Thoracic aorta (tissue), 2 donors: ENCODE measurements at regions not wholly inside any gene's neighbourhood (a gene's known extent, or its start where the extent isn't known, plus 50 kb on each side); places are given as distances from the start of the nearest gene placed in this dataset.

Experiments
- ATAC-seq: fragments of 150-250 bp; one replicate; pipeline ENCODE4 v1.8.0; 2017; ENCODE audit warnings: low read depth; ENCODE audit not compliant: insufficient number of reproducible peaks, low FRiP score
- DNase-seq: peaks from one replicate; pipeline ENCODE4 v3.0.0-alpha.2; 2020; ENCODE audit warnings: low spot score
- H3K27ac ChIP-seq, 2 donors: fragments of 200-600 bp; sonication (generic); 1 replicate in 1 of 2; 2 replicates in 1 of 2; pipeline ENCODE4 v1.5.1; 2016; ENCODE audit warnings: mild to moderate bottlenecking in 2 of 2, moderate library complexity in 2 of 2
- H3K27me3 ChIP-seq: fragments of 200-600 bp; sonication (generic); replicated peaks from 2 replicates; pipeline ENCODE4 v1.6.0; 2016; ENCODE audit warnings: mild to moderate bottlenecking; ENCODE audit not compliant: insufficient read depth
- H3K36me3 ChIP-seq: fragments of 200-600 bp; sonication (generic); one replicate; pipeline ENCODE4 v1.5.1; 2016
- H3K4me1 ChIP-seq, 2 donors: fragments of 200-600 bp; sonication (generic); 1 replicate in 1 of 2; 2 replicates in 1 of 2; pipeline versions ENCODE4 v1.5.1 to v1.6.0; 2016; ENCODE audit warnings: low read depth in 2 of 2, mild to moderate bottlenecking in 1 of 2; ENCODE audit not compliant: control insufficient read depth in 1 of 2
- H3K4me3 ChIP-seq: fragments of 200-600 bp; sonication (generic); 2 replicates; pipeline ENCODE4 v1.5.1; 2016; ENCODE audit warnings: mild to moderate bottlenecking
- H3K9me3 ChIP-seq: fragments of 200-600 bp; sonication (generic); 2 replicates; pipeline ENCODE4 v1.5.1; 2016
- CTCF ChIP-seq: fragments of 200-600 bp; sonication (generic); IDR thresholded peaks from one replicate; pipeline ENCODE4 v1.5.1; 2019; ENCODE audit warnings: antibody characterized with exemption

- no peaks in the 10 kb centered on the region for H3K9me3 ChIP-seq
- TF ChIP-seq CTCF: no peak
- H3K4me3 ChIP-seq: no peak overlapping the region
- H3K27me3 ChIP-seq: no peaks in the 10 kb centered on the region
- H3K4me1 ChIP-seq: no peaks in the 10 kb centered on the region
- no peaks in the 10 kb centered on the region for H3K36me3 ChIP-seq
- no peak overlapping the region for H3K27ac ChIP-seq
- ATAC-seq (no peak), DNase-seq (no peak)
Observed at GRCh38 chr7:110336423-110336822, 754.5 kb upstream of the LRRN3 start.

- H3K4me3 ChIP-seq: no peak overlapping the region
- ATAC-seq (no peak), DNase-seq (no peak)
- no peaks in the 10 kb centered on the region for H3K36me3 ChIP-seq
- H3K4me1 ChIP-seq: no peaks in the 10 kb centered on the region
- TF ChIP-seq CTCF: no peak
- H3K27me3 ChIP-seq: no peaks in the 10 kb centered on the region
- H3K9me3 ChIP-seq: no peaks in the 10 kb centered on the region
- H3K27ac ChIP-seq: no peak overlapping the region
Observed at GRCh38 chr7:110337646-110338045, 753.3 kb upstream of the LRRN3 start.

GRCh38 chr7:110347081-110347480 lies 743.8 kb upstream of the LRRN3 start:
- no peaks in the 10 kb centered on the region for H3K36me3 ChIP-seq
- no peaks in the 10 kb centered on the region for H3K27me3 ChIP-seq
- no peaks in the 10 kb centered on the region for H3K4me1 ChIP-seq
- no peak overlapping the region for H3K4me3 ChIP-seq
- no peak for DNase-seq
- H3K27ac ChIP-seq: no peak overlapping the region
- H3K9me3 ChIP-seq: no peaks in the 10 kb centered on the region
- no peak for ATAC-seq
- no peak for TF ChIP-seq CTCF

- no peak for TF ChIP-seq CTCF
Observed at GRCh38 chr7:110356438-110356837, 734.5 kb upstream of the LRRN3 start.

GRCh38 chr7:110358028-110358427 lies 732.9 kb upstream of the LRRN3 start:
- Histone ChIP-seq H3K36me3 (no peaks in the 10 kb centered on the region), H3K4me3 (no peak overlapping the region), H3K27ac (no peak overlapping the region), H3K27me3 (no peaks in the 10 kb centered on the region), H3K4me1 (no peaks in the 10 kb centered on the region), H3K9me3 (no peaks in the 10 kb centered on the region)
- no peak for DNase-seq
- ATAC-seq: no peak
- no peak for TF ChIP-seq CTCF

More at GRCh38 chr7:110356438-110356837, 734.5 kb upstream of the LRRN3 start:
- no peak overlapping the region for H3K27ac ChIP-seq
- no peak for ATAC-seq
- no peaks in the 10 kb centered on the region for H3K9me3 ChIP-seq
- H3K36me3 ChIP-seq: no peaks in the 10 kb centered on the region
- DNase-seq: no peak
- no peaks in the 10 kb centered on the region for H3K4me1 ChIP-seq
- no peak overlapping the region for H3K4me3 ChIP-seq
- H3K27me3 ChIP-seq: no peaks in the 10 kb centered on the region
